IMR-90 (cell line): ENCODE measurements at regions not wholly inside any gene's neighbourhood (a gene's known extent, or its start where the extent isn't known, plus 50 kb on each side); places are given as distances from the start of the nearest gene placed in this dataset.

Experiments
- ATAC-seq: fragments of 200-7000 bp; cut with Tn5 transposase; 2 replicates; pipeline ENCODE4 v1.9.1; 2020; ENCODE audit warnings: low read depth, mild to moderate bottlenecking, moderate library complexity
- BruUV-seq: library from RNA; stranded (reverse); fragments of 400-500 nt; replicated peaks from 2 replicates; lab custom pipeline; 2021; lab: Mats Ljungman, UMichigan
- CTCF ChIA-PET: fragments of 300-600 bp; formaldehyde crosslinking; extraction: SDS; loops from one replicate; lab custom pipeline; 2021; ENCODE audit warnings: antibody characterized with exemption; lab: Yijun Ruan, JAX
- POLR2A ChIA-PET: fragments of 300-600 bp; sonication (Branson Sonifier 250); formaldehyde crosslinking; loops from one replicate; lab custom pipeline; 2022; ENCODE audit warnings: antibody characterized with exemption; ENCODE audit not compliant: unreplicated experiment; lab: Charles Lee
- DNase-seq: peaks from one replicate; pipeline ENCODE4 v3.0.0; 2013
- H2AFZ ChIP-seq: replicated peaks from 2 replicates; pipeline ENCODE3; 2013; ENCODE audit warnings: low read length, mild to moderate bottlenecking; ENCODE audit not compliant: poor library complexity
- H2AK5ac ChIP-seq: 2 replicates; pipeline ENCODE4 v1.6.1; 2013; ENCODE audit warnings: low read depth, low read length, inconsistent platforms
- H2AK9ac ChIP-seq: replicated peaks from 2 replicates; pipeline ENCODE3; 2013; ENCODE audit warnings: mild to moderate bottlenecking, low read depth, low read length, moderate library complexity; ENCODE audit not compliant: poor library complexity
- H2BK120ac ChIP-seq: 2 replicates; pipeline ENCODE4 v1.6.1; 2013; ENCODE audit warnings: low read depth, low read length, inconsistent platforms
- H2BK15ac ChIP-seq: 3 replicates; pipeline ENCODE4 v1.6.1; 2013; ENCODE audit warnings: low read depth, low read length, inconsistent platforms
- H2BK20ac ChIP-seq: 2 replicates; pipeline ENCODE4 v1.6.1; 2013; ENCODE audit warnings: low read depth, mild to moderate bottlenecking, inconsistent platforms, low read length, moderate library complexity
- H2BK5ac ChIP-seq: 2 replicates; pipeline ENCODE4 v1.6.1; 2013; ENCODE audit warnings: mild to moderate bottlenecking, low read depth, low read length, inconsistent platforms; ENCODE audit not compliant: poor library complexity, severe bottlenecking
- H3K14ac ChIP-seq: replicated peaks from 2 replicates; pipeline ENCODE4 v1.6.1; 2013; ENCODE audit warnings: low read depth, low read length, inconsistent platforms
- H3K18ac ChIP-seq: 2 replicates; pipeline ENCODE4 v1.6.1; 2013; ENCODE audit warnings: low read depth, low read length, control low read depth
- H3K23ac ChIP-seq: 2 replicates; pipeline ENCODE4 v1.6.1; 2013; ENCODE audit warnings: low read depth, low read length, inconsistent platforms
- H3K27ac ChIP-seq: 2 replicates; pipeline ENCODE4 v1.5.1; 2013; ENCODE audit warnings: mild to moderate bottlenecking, control low read depth, low read length; ENCODE audit not compliant: insufficient read depth
- H3K27me3 ChIP-seq: 2 replicates; pipeline ENCODE4 v1.6.1; 2013; ENCODE audit warnings: low read length; ENCODE audit not compliant: control insufficient read depth, insufficient read depth
- H3K36me3 ChIP-seq: 2 replicates; pipeline ENCODE4 v1.6.1; 2013; ENCODE audit warnings: low read length, mixed read lengths; ENCODE audit not compliant: control insufficient read depth, insufficient read depth
- H3K4ac ChIP-seq: 2 replicates; pipeline ENCODE4 v1.6.1; 2013; ENCODE audit warnings: low read depth, low read length, inconsistent platforms
- H3K4me1 ChIP-seq: 2 replicates; pipeline ENCODE4 v1.6.1; 2013; ENCODE audit warnings: low read length, mixed read lengths; ENCODE audit not compliant: control insufficient read depth, insufficient read depth
- H3K4me2 ChIP-seq: 2 replicates; pipeline ENCODE4 v1.6.1; 2013; ENCODE audit warnings: low read depth, mild to moderate bottlenecking, control low read depth, low read length, moderate library complexity
- H3K4me3 ChIP-seq: 2 replicates; pipeline ENCODE4 v1.5.1; 2013; ENCODE audit warnings: low read depth, mild to moderate bottlenecking, control low read depth, low read length, moderate library complexity; ENCODE audit not compliant: insufficient read depth
- H3K56ac ChIP-seq: 2 replicates; pipeline ENCODE4 v1.6.1; 2013; ENCODE audit warnings: low read length, inconsistent platforms; ENCODE audit not compliant: insufficient read depth; ENCODE audit errors: extremely low read depth
- H3K79me1 ChIP-seq, 2 experiments: 2 replicates each; pipeline ENCODE4 v1.6.1; 2013; ENCODE audit warnings: low read length in 2 of 2, inconsistent platforms in 1 of 2, low read depth in 1 of 2
- H3K9ac ChIP-seq: 2 replicates; pipeline ENCODE4 v1.6.1; 2013; ENCODE audit warnings: low read depth, low read length, control low read depth
- H3K9me1 ChIP-seq: 2 replicates; pipeline ENCODE4 v1.6.1; 2013; ENCODE audit warnings: low read length, inconsistent platforms; ENCODE audit not compliant: insufficient read depth
- H3K9me3 ChIP-seq: 2 replicates; pipeline ENCODE4 v1.6.1; 2013; ENCODE audit warnings: low read length; ENCODE audit not compliant: control insufficient read depth, insufficient read depth
- H4K20me1 ChIP-seq: 2 replicates; pipeline ENCODE4 v1.6.1; 2013; ENCODE audit warnings: low read length, inconsistent platforms; ENCODE audit not compliant: insufficient read depth
- H4K5ac ChIP-seq: 2 replicates; pipeline ENCODE4 v1.6.1; 2013; ENCODE audit warnings: mild to moderate bottlenecking, low read depth, low read length, control low read depth
- H4K8ac ChIP-seq, 2 experiments: 2 replicates each; pipeline ENCODE4 v1.6.1; 2013; ENCODE audit warnings: low read depth in 2 of 2, low read length in 2 of 2, control low read depth in 1 of 2, inconsistent platforms in 1 of 2
- H4K91ac ChIP-seq: 2 replicates; pipeline ENCODE4 v1.6.1; 2013; ENCODE audit warnings: low read depth, low read length, inconsistent platforms; ENCODE audit not compliant: insufficient read depth
- BHLHE40 ChIP-seq: fragments of 150-350 bp; IDR thresholded peaks from 2 replicates; pipeline ENCODE4 v1.6.1; 2016; ENCODE audit warnings: mild to moderate bottlenecking, low read depth, low read length
- CHD1 ChIP-seq: IDR thresholded peaks from 2 replicates; pipeline ENCODE4 v1.6.1; 2012; ENCODE audit warnings: low read depth, low read length, improper control_type of control experiment
- FOS ChIP-seq: fragments of 150-350 bp; IDR thresholded peaks from 2 replicates; pipeline ENCODE4 v1.6.1; 2016; ENCODE audit warnings: low read depth, low read length
- MAFK ChIP-seq: IDR thresholded peaks from 2 replicates; pipeline ENCODE4 v1.6.1; 2012; ENCODE audit warnings: low read depth, low read length, improper control_type of control experiment
- RFX5 ChIP-seq: IDR thresholded peaks from 2 replicates; pipeline ENCODE4 v1.8.0; 2012; ENCODE audit warnings: low read depth, mild to moderate bottlenecking, low read length, moderate library complexity
- dilution Hi-C: fragments of 300-500 bp; cut with HindIII; formaldehyde crosslinking; loops from one replicate; pipeline ENCODE4 v1.14.3; 2018; ENCODE audit warnings: low sequenced_read_pairs; ENCODE audit not compliant: unreplicated experiment
- in situ Hi-C: fragments of 300-500 bp; cut with MboI; formaldehyde crosslinking; loops from 3 replicates; pipeline ENCODE4 v1.14.3; 2019; ENCODE audit warnings: low sequenced_read_pairs, inconsistent platforms, mixed read lengths
- intact Hi-C: fragments of 100-400 bp; cut with micrococcal nuclease; formaldehyde crosslinking; loops from 2 replicates; pipeline ENCODE4 v1.10.0; 2022

DNA sequence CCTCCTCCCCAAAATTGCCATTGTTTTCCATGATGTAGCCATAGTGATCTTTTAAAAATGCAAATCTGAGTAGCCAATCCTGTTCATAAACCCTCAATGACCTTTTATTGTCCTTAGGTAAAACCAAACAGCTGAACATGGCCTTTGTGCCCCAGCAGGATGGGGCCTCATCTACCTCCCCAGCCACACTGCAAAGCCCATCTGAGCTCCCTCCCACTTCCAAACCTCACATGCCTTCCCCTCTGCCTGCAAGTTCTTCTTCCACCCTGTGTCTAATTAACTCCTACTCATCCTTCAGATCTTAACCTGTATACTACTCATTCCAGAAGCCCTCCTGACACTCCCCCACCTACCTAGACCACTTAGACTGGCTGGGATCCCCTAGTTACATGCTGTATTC, 178.8 kb upstream of the NPVF start:
- H4K91ac ChIP-seq, result no peak overlapping the region

More for the DNA sequence above, 178.8 kb upstream of the NPVF start:
- dilution Hi-C loops (no loop called here), in situ Hi-C loops (no loop called here), intact Hi-C loops (no loop called here)
- Histone ChIP-seq H2BK120ac (no peak overlapping the region), H2BK5ac (no peak overlapping the region), H2AFZ (no peak overlapping the region), H2AK9ac (no peak overlapping the region), H4K5ac (no peak overlapping the region), H3K27me3 (no peaks in the 10 kb centered on the region), H4K20me1 (no peaks in the 10 kb centered on the region), H3K4me3 (no peak overlapping the region), H2AK5ac (no peak overlapping the region), H3K27ac (no peak overlapping the region), H3K4me1 (no peaks in the 10 kb centered on the region), H3K36me3 (no peaks in the 10 kb centered on the region), H3K9me3 (no peaks in the 10 kb centered on the region), H2BK20ac (no peak overlapping the region), H3K14ac (no peak overlapping the region), H3K4ac (no peak overlapping the region), H3K18ac (no peak overlapping the region), H3K9ac (no peak overlapping the region), H3K4me2 (no peak overlapping the region), H3K23ac (no peak overlapping the region), H2BK15ac (no peak overlapping the region), H3K9me1 (no peaks in the 10 kb centered on the region), H3K79me1 (no peaks in the 10 kb centered on the region), H3K56ac (no peak overlapping the region), H4K8ac (no peak overlapping the region)
- ChIA-PET POLR2A (no interaction called here), CTCF (interaction anchor here (0.9 kb wide), 1 partner anchor 160 kb away, joined by 3 read pairs; no protein-coding TSS in a partner anchor)
- TF ChIP-seq MAFK (no peak), RFX5 (no peak), BHLHE40 (no peak), FOS (no peak), CHD1 (no peak)
- no peak for DNase-seq
- no peak for ATAC-seq
- BruUV-seq, result no TSS peak
